KMS-11 (cell line): ENCODE measurements at regions not wholly inside any gene's neighbourhood (a gene's known extent, or its start where the extent isn't known, plus 50 kb on each side); places are given as distances from the start of the nearest gene placed in this dataset.
"Not testable (repeated sequence)": the region's sequence is repeated elsewhere in the genome, so short reads cannot be mapped to it uniquely, and the experiment has no call there.

ENCODE experiments used
- H2AFZ ChIP-seq: fragments of 200-600 bp; sonication (generic); 2 replicates; pipeline ENCODE4 v1.6.1; 2016; ENCODE audit warnings: antibody characterized with exemption, mixed run types, low read depth
- H3K27ac ChIP-seq: fragments of 200-600 bp; sonication (generic); 2 replicates; pipeline ENCODE4 v1.6.1; 2016; ENCODE audit warnings: mild to moderate bottlenecking, mixed run types
- H3K27me3 ChIP-seq: fragments of 200-600 bp; sonication (generic); 2 replicates; pipeline ENCODE4 v1.6.1; 2017; ENCODE audit warnings: mild to moderate bottlenecking, low read depth, mixed run types, moderate library complexity; ENCODE audit not compliant: insufficient read depth
- H3K36me3 ChIP-seq: fragments of 200-600 bp; sonication (generic); 2 replicates; pipeline ENCODE4 v1.6.1; 2017; ENCODE audit warnings: mild to moderate bottlenecking, mixed run types; ENCODE audit not compliant: insufficient read depth
- H3K4me1 ChIP-seq: fragments of 200-600 bp; sonication (generic); 2 replicates; pipeline ENCODE4 v1.6.1; 2016; ENCODE audit warnings: mild to moderate bottlenecking, low read depth, mixed run types; ENCODE audit not compliant: poor library complexity, severe bottlenecking
- H3K4me2 ChIP-seq: fragments of 200-600 bp; sonication (generic); 2 replicates; pipeline ENCODE4 v1.7.0; 2016; ENCODE audit warnings: mild to moderate bottlenecking, mixed run types
- H3K4me3 ChIP-seq: fragments of 200-600 bp; sonication (generic); IDR thresholded peaks from 2 replicates; pipeline ENCODE4 v1.6.1; 2017; ENCODE audit warnings: low read depth, low read length, mixed read lengths; ENCODE audit not compliant: insufficient read depth
- H3K79me2 ChIP-seq: fragments of 200-600 bp; sonication (generic); 2 replicates; pipeline ENCODE4 v1.6.1; 2016; ENCODE audit warnings: low read depth, mixed run types; ENCODE audit not compliant: insufficient read depth
- H3K9ac ChIP-seq: fragments of 200-600 bp; sonication (generic); 2 replicates; pipeline ENCODE4 v1.6.1; 2016; ENCODE audit warnings: mild to moderate bottlenecking, mixed run types
- H4K20me1 ChIP-seq: fragments of 200-600 bp; sonication (generic); 2 replicates; pipeline ENCODE4 v1.6.1; 2016; ENCODE audit warnings: mild to moderate bottlenecking, mixed run types; ENCODE audit not compliant: insufficient read depth
- CTCF ChIP-seq: fragments of 200-600 bp; sonication (generic); conservative IDR thresholded peaks from 2 replicates; pipeline ENCODE4 v1.6.1; 2017; ENCODE audit warnings: low read depth, mild to moderate bottlenecking, antibody characterized with exemption, low read length, moderate library complexity, mixed read lengths

- Histone ChIP-seq H2AFZ (no peak overlapping the region), H3K4me1 (peaks cover 29% of the 10 kb centered on the region), H3K36me3 (no peaks in the 10 kb centered on the region), H4K20me1 (no peaks in the 10 kb centered on the region), H3K4me2 (no peak overlapping the region), H3K27ac (no peak overlapping the region), H3K9ac (no peak overlapping the region), H3K79me2 (no peaks in the 10 kb centered on the region), H3K4me3 (no peak overlapping the region), H3K27me3 (no peaks in the 10 kb centered on the region)
- TF ChIP-seq CTCF = no peak
These were observed 463.9 kb upstream of the JARID2 start for GRCh38 chr6:14781772-14782525.

GRCh38 chr6:14782921-14783464 is 462.9 kb upstream of the JARID2 start:
- not testable (repeated sequence) for H3K9ac ChIP-seq

GRCh38 chr6:14783594-14783993 is 462.3 kb upstream of the JARID2 start:
- Histone ChIP-seq H3K4me2 (no peak overlapping the region), H3K27me3 (no peaks in the 10 kb centered on the region), H3K79me2 (no peaks in the 10 kb centered on the region), H3K4me3 (no peak overlapping the region), H2AFZ (no peak overlapping the region), H3K4me1 (peaks cover 45% of the 10 kb centered on the region), H3K27ac (no peak overlapping the region), H4K20me1 (no peaks in the 10 kb centered on the region), H3K9ac (no peak overlapping the region), H3K36me3 (no peaks in the 10 kb centered on the region)
- no peak for TF ChIP-seq CTCF

More at GRCh38 chr6:14782921-14783464, 462.9 kb upstream of the JARID2 start:
- H3K27me3 ChIP-seq, H3K4me2 ChIP-seq, H3K27ac ChIP-seq, H3K36me3 ChIP-seq, H4K20me1 ChIP-seq, H3K4me3 ChIP-seq, H3K79me2 ChIP-seq, H2AFZ ChIP-seq: not testable (repeated sequence)
- H3K4me1 ChIP-seq = peaks cover 39% of the 10 kb centered on the region

GRCh38 chr6:14784596-14785492 is 461.0 kb upstream of the JARID2 start:
- TF ChIP-seq CTCF = no peak
- Histone ChIP-seq H3K4me1 (peaks cover 58% of the 10 kb centered on the region), H3K36me3 (no peaks in the 10 kb centered on the region), H3K4me3 (no peak overlapping the region), H3K4me2 (peak overlapping the region; percentile 91), H3K27me3 (no peaks in the 10 kb centered on the region), H4K20me1 (no peaks in the 10 kb centered on the region), H3K9ac (no peak overlapping the region), H3K27ac (no peak overlapping the region), H3K79me2 (no peaks in the 10 kb centered on the region), H2AFZ (no peak overlapping the region)
